GM19240 (cell line): ENCODE measurements at regions not wholly inside any gene's neighbourhood (a gene's known extent, or its start where the extent isn't known, plus 50 kb on each side); places are given as distances from the start of the nearest gene placed in this dataset.

Experiments
- DNase-seq: peaks from one replicate; pipeline ENCODE4 v3.0.0; 2011; ENCODE audit warnings: low spot score; ENCODE audit not compliant: insufficient read length

DNA sequence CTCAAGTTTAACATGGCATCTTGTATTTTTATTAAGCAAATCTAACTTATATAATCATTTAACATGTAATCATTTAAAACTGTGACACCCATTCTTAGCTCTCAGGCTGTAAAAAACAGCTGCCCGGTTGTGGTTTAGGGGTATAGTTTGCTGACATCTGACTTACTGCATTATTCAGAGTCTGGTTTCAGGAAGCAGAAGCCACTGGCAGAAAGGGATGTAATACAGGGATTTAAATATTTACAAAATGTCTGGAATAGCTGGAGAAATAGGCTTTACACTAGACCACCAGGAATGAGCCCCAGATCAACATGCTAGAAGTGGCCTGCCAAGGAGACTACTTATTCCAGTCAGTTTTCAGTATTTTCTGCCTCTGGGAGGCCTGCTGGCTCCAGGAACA lies 421.1 kb downstream of the CD109 start:
- DNase-seq: no peak

DNA sequence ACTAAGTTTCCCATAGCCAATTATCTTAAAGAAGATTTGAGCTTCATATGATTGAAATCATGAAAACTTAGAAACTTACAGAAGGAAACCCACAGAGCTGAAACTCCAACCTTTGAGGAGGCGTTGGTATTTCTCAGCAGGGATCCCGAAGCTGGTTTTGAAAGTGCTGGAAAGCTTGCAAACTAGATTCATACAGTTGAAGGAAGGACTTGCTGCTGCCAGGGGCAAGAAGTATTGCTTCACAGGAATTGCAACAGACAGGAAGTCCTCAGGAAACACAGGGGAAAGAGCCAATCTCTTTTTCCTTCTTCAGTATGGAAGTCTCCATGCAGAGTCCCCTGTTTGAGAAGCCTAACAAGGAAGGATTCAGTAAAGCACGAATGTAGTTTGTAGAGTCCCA lies 419.7 kb downstream of the CD109 start:
- DNase-seq: no peak

DNA sequence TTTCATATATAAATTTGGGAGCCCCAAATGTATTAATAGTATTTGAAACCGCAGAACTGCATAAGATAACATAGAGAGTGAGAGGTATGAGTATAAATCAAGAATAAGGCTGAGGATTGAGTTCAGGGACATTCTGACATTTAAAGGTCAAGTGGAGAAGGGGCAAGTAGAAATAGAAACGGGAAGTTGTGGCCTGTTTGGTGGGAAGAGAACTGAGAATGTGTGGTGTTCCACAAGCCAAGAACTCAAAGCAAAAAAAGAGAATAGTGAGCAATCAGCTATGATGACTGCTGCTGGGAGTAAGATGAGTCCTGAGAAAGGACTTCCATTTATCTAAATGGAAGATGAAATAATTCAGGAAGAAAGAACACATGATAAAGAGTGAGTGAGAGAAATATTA lies 418.4 kb downstream of the CD109 start:
- no peak for DNase-seq

GRCh38 chr6:74113901-74114300 lies 417.9 kb downstream of the CD109 start:
- DNase-seq: no peak

GRCh38 chr6:74103417-74103816 lies 407.4 kb downstream of the CD109 start:
- DNase-seq: no peak

DNA sequence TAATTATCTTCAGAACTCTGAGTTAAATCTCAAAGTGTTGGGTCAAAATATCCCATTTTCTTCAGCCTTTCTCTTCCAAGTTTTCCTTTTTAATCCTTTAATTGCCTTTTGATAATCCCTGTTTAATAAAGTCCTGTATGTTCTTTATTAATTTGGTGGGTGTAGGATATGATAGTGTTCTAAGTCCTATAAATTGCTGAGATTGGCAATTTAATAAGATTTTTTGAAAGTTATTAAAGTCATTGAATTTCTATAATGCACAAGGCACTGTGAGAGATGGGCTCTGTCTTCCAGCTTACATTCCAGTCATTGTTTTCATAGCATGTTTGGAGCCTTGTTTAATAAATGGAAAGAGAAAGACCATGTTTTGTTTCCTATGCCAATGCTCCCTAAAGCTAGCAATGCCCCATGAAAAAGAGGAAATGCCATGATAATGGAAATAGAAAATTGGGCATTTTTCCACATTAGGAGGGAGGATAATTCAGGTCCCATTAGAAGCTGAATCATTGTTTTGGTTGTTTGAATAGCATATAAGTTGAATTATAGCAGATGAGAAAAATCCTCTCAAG lies 404.8 kb downstream of the CD109 start:
- DNase-seq: no peak

DNA sequence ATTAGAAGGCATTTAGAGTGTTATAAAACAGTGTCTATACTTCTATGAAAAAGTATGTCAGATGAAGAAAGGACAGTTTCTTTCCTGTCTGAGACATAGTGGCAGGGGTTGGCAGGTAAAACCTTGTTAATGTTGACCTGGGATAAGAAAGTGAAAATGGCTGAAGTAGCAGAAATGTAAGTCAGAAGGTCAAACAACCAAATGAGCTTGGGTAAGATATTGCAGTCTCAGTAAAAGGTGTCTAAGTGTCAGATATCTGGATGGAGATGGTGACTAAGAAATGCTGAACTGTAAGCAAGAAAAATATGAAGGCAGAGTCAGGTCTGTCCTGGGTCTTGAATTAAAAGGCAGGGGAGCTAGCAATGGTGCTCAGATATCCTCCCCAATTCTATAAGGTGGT lies 400.3 kb downstream of the CD109 start:
- DNase-seq: no peak

DNA sequence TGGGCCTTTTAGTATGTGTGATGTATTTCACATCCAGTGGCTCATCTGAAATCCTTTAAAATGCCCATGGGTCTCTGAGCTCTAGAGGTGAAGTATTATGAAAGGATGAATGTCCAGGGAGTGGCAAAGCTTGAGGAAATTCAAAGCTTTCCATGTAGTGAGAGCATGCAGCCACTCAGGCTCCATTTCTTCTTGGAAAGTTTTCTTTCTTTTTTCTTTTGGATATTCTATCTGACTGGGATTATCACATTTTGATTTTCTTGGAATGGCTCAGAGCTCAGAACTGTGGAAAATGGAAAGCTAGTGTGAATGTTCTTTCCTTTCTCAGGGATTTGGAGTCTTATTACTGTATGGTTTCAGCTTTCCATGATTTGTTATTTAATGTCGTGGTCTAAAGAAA lies 397.4 kb downstream of the CD109 start:
- no peak for DNase-seq

DNA sequence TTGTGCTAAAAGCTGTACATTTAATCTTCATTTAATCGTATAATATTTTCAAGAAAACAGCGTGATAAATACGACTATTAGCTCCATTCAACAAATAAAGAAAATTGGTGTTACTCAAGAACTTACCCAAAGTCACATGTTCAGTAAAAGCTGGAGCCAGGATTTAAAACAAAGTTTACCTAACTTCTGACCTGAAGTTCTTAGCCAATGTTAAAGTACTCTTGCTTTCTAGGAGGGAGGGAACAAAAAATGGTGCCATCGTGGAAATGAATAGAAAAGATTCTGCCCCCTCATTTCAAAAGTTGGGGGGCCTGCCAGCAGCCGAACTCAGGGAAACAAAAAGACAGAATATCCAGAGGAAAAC lies 395.8 kb downstream of the CD109 start:
- no peak for DNase-seq

DNA sequence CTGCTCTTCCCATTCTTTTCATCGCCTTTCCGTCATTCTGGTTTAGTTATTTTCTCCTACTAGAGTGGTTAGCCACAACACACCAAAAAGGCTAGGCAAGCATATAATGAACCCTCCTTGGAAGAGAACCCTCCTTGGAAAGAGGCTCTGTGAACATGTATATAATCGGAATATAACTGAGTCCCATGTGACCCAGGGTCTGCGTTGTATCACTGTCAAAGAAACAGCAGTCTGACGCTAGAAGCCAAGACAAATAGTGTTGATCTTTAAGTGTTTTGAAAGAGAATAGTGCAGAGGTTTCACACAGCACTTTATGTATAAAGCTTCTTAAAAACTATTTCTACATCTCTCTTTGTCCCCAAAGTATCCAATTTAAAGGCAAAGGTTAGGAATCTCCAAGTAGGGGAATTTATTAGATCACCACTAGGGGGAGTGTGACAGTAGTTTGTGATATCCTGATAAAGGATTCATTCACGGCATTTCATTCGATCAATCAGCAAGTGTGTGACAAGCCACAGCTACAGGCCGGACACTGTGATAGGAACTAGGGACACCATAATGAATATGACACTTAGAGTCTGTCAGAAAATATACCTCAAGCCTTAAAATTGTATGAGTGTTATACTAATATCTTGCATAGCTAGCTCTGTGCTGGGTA lies 395.3 kb downstream of the CD109 start:
- no peak for DNase-seq

DNA sequence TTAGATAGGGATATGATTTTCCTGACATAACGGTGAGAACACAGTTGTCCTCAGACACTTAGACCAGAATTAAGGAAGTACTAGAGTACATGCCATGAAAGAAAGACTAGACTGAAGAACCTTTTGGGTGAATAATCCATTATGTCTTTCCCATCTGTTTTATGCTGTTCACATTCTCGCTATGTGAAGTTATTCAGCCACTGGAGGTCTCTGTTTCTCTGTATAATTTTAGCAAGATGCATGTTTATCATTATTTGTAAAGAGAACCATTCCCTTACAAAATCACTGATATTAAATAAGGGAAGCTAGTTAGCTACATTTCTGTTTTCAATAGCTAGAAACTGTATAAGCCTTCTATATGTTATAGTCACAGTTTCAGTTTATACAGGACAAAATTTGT lies 391.9 kb downstream of the CD109 start:
- DNase-seq: no peak

GRCh38 chr6:74075896-74076295 lies 379.9 kb downstream of the CD109 start:
- no peak for DNase-seq

DNA sequence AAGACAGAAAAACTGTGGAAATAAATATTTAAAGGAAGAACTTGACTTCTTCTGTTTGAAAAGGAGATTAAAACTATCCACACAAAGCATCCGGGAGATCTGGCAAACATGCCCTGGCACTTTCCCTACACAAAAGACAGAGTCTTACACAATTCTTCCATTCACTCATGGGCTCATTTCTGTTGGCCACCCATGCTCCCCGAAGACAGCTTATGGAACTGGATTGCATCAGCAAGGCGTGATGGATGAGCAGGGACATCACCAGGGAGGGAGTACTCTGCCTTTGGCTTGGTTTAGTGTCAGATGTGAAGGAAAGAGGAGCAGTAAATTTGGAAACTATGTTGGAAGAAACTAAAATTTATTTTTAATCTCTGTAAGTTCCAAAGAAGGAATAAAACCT lies 379.3 kb downstream of the CD109 start:
- DNase-seq: no peak

- DNase-seq: no peak
Observed at GRCh38 chr6:74074645-74075044, 378.6 kb downstream of the CD109 start.

DNA sequence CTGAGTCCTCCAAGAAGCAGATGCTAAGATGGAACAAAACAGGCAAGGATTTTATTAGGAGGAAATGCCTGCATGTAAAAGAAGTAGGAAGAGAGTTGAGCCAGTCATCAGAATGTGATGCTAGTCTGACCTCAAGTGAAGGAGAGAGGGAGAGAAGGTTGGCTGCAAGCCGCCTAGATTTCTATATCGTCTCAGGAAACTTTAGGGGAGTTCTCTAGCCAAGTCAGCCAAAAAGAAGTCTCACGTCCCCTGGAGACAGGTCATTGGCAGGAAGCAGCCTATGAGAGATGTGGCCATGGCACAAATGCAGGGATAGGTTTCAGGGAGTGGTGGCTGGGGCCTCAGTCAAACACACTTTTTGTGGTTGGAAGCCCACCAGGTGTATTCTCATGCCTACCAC lies 378.0 kb downstream of the CD109 start:
- DNase-seq: no peak

DNA sequence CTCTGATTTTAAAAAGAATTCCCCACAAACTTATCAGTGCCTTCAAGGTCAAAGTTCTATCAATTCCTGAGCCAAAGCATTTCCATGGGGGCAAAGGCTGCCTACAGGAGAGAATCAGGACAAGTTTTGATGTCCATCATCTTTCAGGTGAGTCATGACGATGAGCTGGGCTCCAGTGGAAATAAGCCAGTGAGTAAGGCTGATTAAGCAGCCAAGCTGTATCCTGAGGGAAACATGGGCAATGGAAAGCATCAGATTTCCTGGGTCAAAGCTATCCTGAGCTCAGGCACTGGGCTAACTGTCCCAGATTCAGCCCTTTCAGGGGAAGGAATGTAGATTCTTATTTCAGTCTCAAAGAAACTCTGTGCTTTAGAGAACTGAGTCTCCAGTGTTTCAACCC lies 377.4 kb downstream of the CD109 start:
- DNase-seq: no peak

- DNase-seq: no peak
Observed at GRCh38 chr6:74071214-74071613, 375.2 kb downstream of the CD109 start.

GRCh38 chr6:74070711-74071110 lies 374.7 kb downstream of the CD109 start:
- no peak for DNase-seq

DNA sequence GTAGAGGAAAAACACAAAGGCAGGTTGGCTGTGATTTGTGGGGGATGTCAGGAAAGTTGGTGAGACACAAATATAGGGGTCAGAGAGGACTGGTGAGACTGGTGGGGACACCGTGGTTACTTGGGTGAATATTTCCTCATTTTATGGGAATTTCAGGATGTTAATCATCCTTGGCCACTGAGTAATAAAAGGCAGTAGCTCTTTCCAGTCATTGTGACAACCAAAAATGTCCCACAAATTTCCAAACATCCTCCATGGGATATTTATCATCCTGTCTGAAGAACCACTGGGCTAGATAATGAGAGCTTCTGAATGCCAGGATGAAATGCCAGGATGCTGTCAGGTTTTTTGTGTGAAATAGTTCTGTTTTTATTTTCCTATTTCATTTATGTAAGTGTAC lies 374.1 kb downstream of the CD109 start:
- no peak for DNase-seq

DNA sequence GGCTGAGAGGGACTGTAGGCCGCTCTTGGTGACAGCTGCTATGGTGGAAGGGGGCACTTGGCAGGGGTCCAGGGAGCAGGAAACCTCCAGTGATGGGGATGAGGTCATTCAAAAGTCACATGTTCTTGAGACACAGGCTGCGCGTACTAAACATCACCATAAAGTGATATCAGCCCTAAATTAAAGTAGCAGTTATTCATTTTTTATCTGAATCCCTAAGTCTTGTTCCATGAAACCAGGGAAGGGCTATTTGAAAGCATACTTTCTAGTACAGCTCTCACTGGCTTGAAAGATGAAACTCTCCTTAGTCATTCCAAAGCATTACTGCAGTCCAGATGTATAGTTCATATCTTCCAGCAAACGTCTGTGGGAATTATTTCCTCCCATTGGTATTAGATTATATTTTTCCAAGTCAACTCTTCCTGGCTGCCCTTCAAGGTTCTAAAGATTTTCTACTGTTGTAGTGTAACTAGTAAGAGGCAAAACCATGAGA lies 373.1 kb downstream of the CD109 start:
- no peak for DNase-seq

DNA sequence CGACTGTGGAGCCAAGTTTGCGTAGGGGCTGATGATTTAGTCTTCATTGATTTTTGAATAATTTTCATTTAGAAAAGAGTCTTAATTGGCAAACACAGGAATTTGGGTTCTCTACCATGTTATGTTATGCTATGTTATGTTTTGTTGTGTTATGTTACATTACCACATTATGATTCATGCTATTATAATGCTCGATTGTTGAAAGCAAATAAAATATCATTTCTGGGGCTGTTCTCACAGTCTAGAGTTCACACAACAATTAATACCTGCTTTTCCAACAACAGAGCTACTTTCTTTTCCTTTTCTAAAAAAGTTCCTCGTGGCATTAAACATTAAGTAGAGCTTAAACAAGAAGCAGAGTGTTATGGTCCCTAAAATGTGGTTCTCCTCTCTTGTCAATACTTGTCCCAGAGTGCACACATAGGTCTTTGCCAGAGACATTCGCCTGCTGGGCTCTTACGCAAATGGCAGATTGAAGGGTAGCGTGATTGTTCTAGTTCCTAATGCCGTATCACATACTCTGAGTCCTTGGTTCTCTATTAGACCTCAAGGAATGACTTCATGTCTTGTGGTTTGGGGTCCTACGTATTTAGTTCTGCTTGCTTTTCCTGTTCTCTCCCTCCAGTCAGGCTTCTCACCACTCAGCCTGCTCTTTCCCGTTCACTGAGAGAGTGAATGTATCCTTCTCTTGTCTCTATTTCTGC lies 370.3 kb downstream of the CD109 start:
- DNase-seq: no peak

DNA sequence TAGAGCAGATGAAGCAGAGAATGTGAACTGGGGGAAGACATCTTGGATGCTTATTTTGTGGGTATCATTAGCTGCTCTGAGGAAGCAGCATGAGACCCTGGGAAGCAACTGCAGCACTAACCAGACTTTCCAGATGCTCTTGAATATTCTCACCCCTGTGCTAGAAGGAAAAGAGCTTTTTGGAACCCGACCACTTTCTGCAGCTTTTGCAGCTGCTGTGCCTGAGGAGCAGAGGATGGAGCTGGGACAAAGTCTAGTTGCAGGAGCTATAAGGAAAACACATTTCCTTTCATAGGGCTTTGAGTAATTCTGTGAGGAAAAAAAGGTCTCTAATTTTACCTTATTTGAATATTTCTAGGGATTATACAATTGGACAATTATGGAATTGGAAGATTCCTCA lies 369.7 kb downstream of the CD109 start:
- DNase-seq: no peak

DNA sequence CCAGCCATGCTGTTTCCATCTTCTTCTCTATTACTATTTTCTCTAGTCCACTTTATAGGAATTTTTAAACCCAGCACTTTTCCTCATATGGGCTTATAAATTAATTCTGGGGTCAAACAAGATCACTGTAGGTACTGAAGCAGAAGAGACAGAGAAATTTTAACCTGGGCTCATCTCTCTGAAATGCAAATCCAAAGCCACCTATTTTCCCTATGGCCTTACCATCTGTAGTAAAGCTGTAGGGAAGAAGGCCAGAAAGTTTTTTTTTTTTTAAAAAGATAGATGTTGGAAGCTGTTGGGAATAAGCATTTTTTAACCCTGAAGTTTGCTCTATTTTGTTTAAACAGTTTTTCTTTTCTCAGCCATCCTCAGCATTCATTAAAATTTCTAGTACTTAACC lies 367.4 kb downstream of the CD109 start:
- no peak for DNase-seq
